ENCODE measurements at regions not wholly inside any gene's neighbourhood (a gene's known extent, or its start where the extent isn't known, plus 50 kb on each side); places are given as distances from the start of the nearest gene placed in this dataset.

- DNase-seq (ENCODE audit: low spot score) = no peak
Measured at GRCh38 chr10:111820471-111820870, 363.1 kb downstream of the GPAM start.

GRCh38 chr10:111821871-111822270 lies 361.7 kb downstream of the GPAM start:
- DNase-seq (ENCODE audit: low spot score) = no peak

- no peak for DNase-seq (ENCODE audit: low spot score)
Measured at GRCh38 chr10:111822661-111823060, 360.9 kb downstream of the GPAM start.

- no peak for DNase-seq (ENCODE audit: low spot score)
Measured at GRCh38 chr10:111824128-111824527, 359.4 kb downstream of the GPAM start.

GRCh38 chr10:111830359-111830758 lies 353.2 kb downstream of the GPAM start:
- DNase-seq (ENCODE audit: low spot score) = no peak

- no peak for DNase-seq (ENCODE audit: low spot score)
Measured at GRCh38 chr10:111831058-111831457, 352.5 kb downstream of the GPAM start.

- no peak for DNase-seq (ENCODE audit: low spot score)
Measured at GRCh38 chr10:111833251-111833650, 350.3 kb downstream of the GPAM start.

- DNase-seq (ENCODE audit: low spot score) = no peak
Measured at GRCh38 chr10:111835574-111835973, 348.0 kb downstream of the GPAM start.

GRCh38 chr10:111836064-111836463 lies 347.5 kb downstream of the GPAM start:
- DNase-seq (ENCODE audit: low spot score) = no peak

GRCh38 chr10:111836571-111836970 lies 347.0 kb downstream of the GPAM start:
- no peak for DNase-seq (ENCODE audit: low spot score)

GRCh38 chr10:111837086-111837485 lies 346.5 kb downstream of the GPAM start:
- DNase-seq (ENCODE audit: low spot score) = no peak

GRCh38 chr10:111837985-111838384 lies 345.6 kb downstream of the GPAM start:
- DNase-seq (ENCODE audit: low spot score) = no peak

- DNase-seq (ENCODE audit: low spot score) = no peak
Measured at GRCh38 chr10:111840546-111840945, 343.0 kb downstream of the GPAM start.

GRCh38 chr10:111852801-111853200 lies 330.8 kb downstream of the GPAM start:
- DNase-seq (ENCODE audit: low spot score) = no peak

- DNase-seq (ENCODE audit: low spot score) = peak; percentile 17
Measured at GRCh38 chr10:111856631-111857030, 326.9 kb downstream of the GPAM start.

- no peak for DNase-seq (ENCODE audit: low spot score)
Measured at GRCh38 chr10:111865550-111865949, 318.0 kb downstream of the GPAM start.

- DNase-seq (ENCODE audit: low spot score) = no peak
Measured at GRCh38 chr10:111871458-111871857, 312.1 kb downstream of the GPAM start.

- DNase-seq (ENCODE audit: low spot score) = no peak
Measured at GRCh38 chr10:111872591-111872990, 311.0 kb downstream of the GPAM start.

GRCh38 chr10:111873041-111873440 lies 310.5 kb downstream of the GPAM start:
- DNase-seq (ENCODE audit: low spot score) = no peak

- DNase-seq (ENCODE audit: low spot score) = no peak
Measured at GRCh38 chr10:111873621-111874135, 309.9 kb downstream of the GPAM start.

GRCh38 chr10:111874576-111874975 lies 309.0 kb downstream of the GPAM start:
- DNase-seq (ENCODE audit: low spot score) = no peak

- DNase-seq (ENCODE audit: low spot score) = no peak
Measured at GRCh38 chr10:111875725-111876124, 307.8 kb downstream of the GPAM start.

GRCh38 chr10:111877258-111877657 lies 306.3 kb downstream of the GPAM start:
- DNase-seq (ENCODE audit: low spot score) = no peak

GRCh38 chr10:111879969-111880368 lies 303.6 kb downstream of the GPAM start:
- no peak for DNase-seq (ENCODE audit: low spot score)

All from HT-29 (cell line).